GM12878 (cell line): ENCODE measurements at regions not wholly inside any gene's neighbourhood (a gene's known extent, or its start where the extent isn't known, plus 50 kb on each side); places are given as distances from the start of the nearest gene placed in this dataset.

ENCODE experiments used
- MYC ChIP-seq: IDR thresholded peaks from 2 replicates; pipeline ENCODE4 v1.6.1; 2011; ENCODE audit warnings: mild to moderate bottlenecking, low read length, moderate library complexity, inconsistent platforms; ENCODE audit not compliant: insufficient read depth, insufficient replicate concordance, insufficient read length, severe bottlenecking
- SP1 ChIP-seq: IDR thresholded peaks from one replicate; pipeline ENCODE4 v1.6.1; 2011; ENCODE audit warnings: low read depth, low read length
- SREBF2 ChIP-seq: IDR thresholded peaks from 2 replicates; pipeline ENCODE4 v1.6.1; 2012; ENCODE audit warnings: mild to moderate bottlenecking, low read length
- TF ChIP-seq, protein P1 (sequence below), 3 experiments: IDR thresholded peaks in 2 of 3; conservative IDR thresholded peaks in 1 of 3; 2 replicates each; pipeline ENCODE4 v1.5.1; 2011; ENCODE audit warnings: low read depth in 3 of 3, low read length in 3 of 3, mild to moderate bottlenecking in 3 of 3, control low read depth in 2 of 3, moderate library complexity in 2 of 3, inconsistent platforms in 1 of 3, mixed read lengths in 1 of 3; ENCODE audit not compliant: control insufficient read depth in 2 of 3, insufficient read depth in 1 of 3; ENCODE audit errors: extremely low read depth in 1 of 3
- TF ChIP-seq, protein P2 (sequence below): IDR thresholded peaks from 2 replicates; pipeline ENCODE4 v1.6.1; 2012; ENCODE audit warnings: low read depth, low read length, improper control_type of control experiment

DNA sequence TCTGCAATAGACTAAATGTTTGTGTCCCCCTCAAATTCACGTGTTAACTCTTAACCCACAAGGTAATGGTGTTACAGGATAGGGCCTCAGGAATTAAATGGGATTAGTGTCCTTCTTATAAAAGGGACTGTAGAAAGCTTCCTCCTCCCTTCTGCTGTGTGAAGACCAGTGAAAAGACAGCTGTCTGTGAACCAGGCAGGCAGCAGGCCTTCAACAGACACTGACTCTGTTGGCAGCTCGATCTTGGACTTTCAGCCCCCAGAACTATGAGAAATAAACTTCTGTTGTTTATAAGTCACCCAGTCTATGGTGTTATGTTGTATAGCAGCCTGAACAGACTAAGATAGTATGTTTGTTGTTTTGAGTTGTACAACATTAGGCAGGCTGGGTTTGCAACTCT lies 208.1 kb downstream of the GBA3 start:
- TF ChIP-seq, protein P1, sequence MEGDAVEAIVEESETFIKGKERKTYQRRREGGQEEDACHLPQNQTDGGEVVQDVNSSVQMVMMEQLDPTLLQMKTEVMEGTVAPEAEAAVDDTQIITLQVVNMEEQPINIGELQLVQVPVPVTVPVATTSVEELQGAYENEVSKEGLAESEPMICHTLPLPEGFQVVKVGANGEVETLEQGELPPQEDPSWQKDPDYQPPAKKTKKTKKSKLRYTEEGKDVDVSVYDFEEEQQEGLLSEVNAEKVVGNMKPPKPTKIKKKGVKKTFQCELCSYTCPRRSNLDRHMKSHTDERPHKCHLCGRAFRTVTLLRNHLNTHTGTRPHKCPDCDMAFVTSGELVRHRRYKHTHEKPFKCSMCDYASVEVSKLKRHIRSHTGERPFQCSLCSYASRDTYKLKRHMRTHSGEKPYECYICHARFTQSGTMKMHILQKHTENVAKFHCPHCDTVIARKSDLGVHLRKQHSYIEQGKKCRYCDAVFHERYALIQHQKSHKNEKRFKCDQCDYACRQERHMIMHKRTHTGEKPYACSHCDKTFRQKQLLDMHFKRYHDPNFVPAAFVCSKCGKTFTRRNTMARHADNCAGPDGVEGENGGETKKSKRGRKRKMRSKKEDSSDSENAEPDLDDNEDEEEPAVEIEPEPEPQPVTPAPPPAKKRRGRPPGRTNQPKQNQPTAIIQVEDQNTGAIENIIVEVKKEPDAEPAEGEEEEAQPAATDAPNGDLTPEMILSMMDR (IDR thresholded peaks at IDR 0.05 in 2 of 3, conservative IDR thresholded peaks at IDR 0.05 in 1 of 3; ENCODE audit: control insufficient read depth in 2 of 3, extremely low read depth in 1 of 3, insufficient read depth in 1 of 3, low read depth in 3 of 3, low read length in 3 of 3): no peak
- TF ChIP-seq MYC (no peak), SREBF2 (no peak), SP1 (no peak)
- TF ChIP-seq, protein P2, sequence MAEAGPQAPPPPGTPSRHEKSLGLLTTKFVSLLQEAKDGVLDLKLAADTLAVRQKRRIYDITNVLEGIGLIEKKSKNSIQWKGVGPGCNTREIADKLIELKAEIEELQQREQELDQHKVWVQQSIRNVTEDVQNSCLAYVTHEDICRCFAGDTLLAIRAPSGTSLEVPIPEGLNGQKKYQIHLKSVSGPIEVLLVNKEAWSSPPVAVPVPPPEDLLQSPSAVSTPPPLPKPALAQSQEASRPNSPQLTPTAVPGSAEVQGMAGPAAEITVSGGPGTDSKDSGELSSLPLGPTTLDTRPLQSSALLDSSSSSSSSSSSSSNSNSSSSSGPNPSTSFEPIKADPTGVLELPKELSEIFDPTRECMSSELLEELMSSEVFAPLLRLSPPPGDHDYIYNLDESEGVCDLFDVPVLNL: no peak
